ENCODE measurements at regions not wholly inside any gene's neighbourhood (a gene's known extent, or its start where the extent isn't known, plus 50 kb on each side); places are given as distances from the start of the nearest gene placed in this dataset.

DNA sequence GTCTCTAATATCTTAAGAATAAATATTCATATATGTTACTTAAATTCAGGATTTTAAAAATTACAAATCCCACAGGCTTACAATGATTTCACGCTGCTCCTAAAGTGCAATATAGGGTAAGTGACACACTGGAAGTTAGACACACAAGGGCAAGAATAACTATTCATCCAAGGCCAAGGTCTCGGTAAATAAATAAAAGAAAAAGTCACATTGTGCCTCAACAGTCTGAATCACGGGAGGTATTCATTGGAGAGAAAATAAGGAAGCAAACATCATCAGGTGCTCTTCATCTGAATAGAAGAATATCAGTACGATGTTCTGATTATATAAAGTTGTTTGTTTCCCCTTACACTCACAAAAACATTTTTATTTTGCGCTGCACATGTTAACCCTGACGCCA, 820.2 kb downstream of the TRIB2 start:
- TF ChIP-seq JUNB (IDR thresholded peaks at IDR 0.05) (no peak), FOXM1 (IDR thresholded peaks at IDR 0.05; ENCODE audit: low read depth, low read length) (no peak), ZNF24 (IDR thresholded peaks at IDR 0.05) (no peak), HCFC1 (IDR thresholded peaks at IDR 0.05; ENCODE audit: low read length) (no peak), RFX5 (IDR thresholded peaks at IDR 0.05; ENCODE audit: low read depth, low read length) (no peak), RBBP5 (conservative IDR thresholded peaks at IDR 0.05) (no peak)
- TF ChIP-seq, protein P1, sequence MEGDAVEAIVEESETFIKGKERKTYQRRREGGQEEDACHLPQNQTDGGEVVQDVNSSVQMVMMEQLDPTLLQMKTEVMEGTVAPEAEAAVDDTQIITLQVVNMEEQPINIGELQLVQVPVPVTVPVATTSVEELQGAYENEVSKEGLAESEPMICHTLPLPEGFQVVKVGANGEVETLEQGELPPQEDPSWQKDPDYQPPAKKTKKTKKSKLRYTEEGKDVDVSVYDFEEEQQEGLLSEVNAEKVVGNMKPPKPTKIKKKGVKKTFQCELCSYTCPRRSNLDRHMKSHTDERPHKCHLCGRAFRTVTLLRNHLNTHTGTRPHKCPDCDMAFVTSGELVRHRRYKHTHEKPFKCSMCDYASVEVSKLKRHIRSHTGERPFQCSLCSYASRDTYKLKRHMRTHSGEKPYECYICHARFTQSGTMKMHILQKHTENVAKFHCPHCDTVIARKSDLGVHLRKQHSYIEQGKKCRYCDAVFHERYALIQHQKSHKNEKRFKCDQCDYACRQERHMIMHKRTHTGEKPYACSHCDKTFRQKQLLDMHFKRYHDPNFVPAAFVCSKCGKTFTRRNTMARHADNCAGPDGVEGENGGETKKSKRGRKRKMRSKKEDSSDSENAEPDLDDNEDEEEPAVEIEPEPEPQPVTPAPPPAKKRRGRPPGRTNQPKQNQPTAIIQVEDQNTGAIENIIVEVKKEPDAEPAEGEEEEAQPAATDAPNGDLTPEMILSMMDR (IDR thresholded peaks at IDR 0.05 in 2 of 3, conservative IDR thresholded peaks at IDR 0.05 in 1 of 3; ENCODE audit: control insufficient read depth in 2 of 3, extremely low read depth in 1 of 3, insufficient read depth in 1 of 3, low read depth in 3 of 3, low read length in 3 of 3), result no peak
- TF ChIP-seq, protein P2, sequence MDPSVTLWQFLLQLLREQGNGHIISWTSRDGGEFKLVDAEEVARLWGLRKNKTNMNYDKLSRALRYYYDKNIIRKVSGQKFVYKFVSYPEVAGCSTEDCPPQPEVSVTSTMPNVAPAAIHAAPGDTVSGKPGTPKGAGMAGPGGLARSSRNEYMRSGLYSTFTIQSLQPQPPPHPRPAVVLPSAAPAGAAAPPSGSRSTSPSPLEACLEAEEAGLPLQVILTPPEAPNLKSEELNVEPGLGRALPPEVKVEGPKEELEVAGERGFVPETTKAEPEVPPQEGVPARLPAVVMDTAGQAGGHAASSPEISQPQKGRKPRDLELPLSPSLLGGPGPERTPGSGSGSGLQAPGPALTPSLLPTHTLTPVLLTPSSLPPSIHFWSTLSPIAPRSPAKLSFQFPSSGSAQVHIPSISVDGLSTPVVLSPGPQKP (IDR thresholded peaks at IDR 0.05; ENCODE audit: low read depth, low read length), result no peak
- TF ChIP-seq, protein P3, sequence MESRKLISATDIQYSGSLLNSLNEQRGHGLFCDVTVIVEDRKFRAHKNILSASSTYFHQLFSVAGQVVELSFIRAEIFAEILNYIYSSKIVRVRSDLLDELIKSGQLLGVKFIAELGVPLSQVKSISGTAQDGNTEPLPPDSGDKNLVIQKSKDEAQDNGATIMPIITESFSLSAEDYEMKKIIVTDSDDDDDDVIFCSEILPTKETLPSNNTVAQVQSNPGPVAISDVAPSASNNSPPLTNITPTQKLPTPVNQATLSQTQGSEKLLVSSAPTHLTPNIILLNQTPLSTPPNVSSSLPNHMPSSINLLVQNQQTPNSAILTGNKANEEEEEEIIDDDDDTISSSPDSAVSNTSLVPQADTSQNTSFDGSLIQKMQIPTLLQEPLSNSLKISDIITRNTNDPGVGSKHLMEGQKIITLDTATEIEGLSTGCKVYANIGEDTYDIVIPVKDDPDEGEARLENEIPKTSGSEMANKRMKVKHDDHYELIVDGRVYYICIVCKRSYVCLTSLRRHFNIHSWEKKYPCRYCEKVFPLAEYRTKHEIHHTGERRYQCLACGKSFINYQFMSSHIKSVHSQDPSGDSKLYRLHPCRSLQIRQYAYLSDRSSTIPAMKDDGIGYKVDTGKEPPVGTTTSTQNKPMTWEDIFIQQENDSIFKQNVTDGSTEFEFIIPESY (IDR thresholded peaks at IDR 0.05), result no peak
